ENCODE measurements at regions not wholly inside any gene's neighbourhood (a gene's known extent, or its start where the extent isn't known, plus 50 kb on each side); places are given as distances from the start of the nearest gene placed in this dataset.

DNA sequence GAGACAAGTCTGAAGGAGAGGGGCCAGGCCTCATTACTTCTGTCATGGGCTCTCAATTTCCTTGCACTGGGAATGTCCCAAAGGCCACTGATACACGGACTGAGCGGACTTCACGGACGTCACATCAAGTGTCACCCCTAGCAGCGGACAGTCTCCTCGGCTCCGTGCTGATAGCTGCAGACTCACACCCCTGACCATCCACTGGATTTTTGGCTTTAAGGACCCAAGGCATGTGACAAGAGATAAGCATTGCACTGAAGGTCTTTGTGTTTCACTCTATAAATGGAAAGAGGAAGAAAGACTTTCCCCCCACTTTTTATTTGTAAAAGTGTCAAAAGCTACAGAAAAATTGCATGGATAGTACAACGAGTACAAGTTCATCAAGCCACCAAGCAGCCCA lies 200.4 kb upstream of the FGGY start:
- TF ChIP-seq, protein P1, sequence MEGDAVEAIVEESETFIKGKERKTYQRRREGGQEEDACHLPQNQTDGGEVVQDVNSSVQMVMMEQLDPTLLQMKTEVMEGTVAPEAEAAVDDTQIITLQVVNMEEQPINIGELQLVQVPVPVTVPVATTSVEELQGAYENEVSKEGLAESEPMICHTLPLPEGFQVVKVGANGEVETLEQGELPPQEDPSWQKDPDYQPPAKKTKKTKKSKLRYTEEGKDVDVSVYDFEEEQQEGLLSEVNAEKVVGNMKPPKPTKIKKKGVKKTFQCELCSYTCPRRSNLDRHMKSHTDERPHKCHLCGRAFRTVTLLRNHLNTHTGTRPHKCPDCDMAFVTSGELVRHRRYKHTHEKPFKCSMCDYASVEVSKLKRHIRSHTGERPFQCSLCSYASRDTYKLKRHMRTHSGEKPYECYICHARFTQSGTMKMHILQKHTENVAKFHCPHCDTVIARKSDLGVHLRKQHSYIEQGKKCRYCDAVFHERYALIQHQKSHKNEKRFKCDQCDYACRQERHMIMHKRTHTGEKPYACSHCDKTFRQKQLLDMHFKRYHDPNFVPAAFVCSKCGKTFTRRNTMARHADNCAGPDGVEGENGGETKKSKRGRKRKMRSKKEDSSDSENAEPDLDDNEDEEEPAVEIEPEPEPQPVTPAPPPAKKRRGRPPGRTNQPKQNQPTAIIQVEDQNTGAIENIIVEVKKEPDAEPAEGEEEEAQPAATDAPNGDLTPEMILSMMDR (IDR thresholded peaks at IDR 0.05; ENCODE audit: poor library complexity), result no peak
- no peak for TF ChIP-seq EZH2 (IDR thresholded peaks at IDR 0.05; ENCODE audit: borderline replicate concordance)
- TF ChIP-seq EZH2phosphoT487 (IDR thresholded peaks at IDR 0.05; ENCODE audit: low read depth, severe bottlenecking, unreplicated experiment), result no peak

All from hepatocyte (in vitro differentiated cells).